GM21717 (cell line): ENCODE measurements at regions not wholly inside any gene's neighbourhood (a gene's known extent, or its start where the extent isn't known, plus 50 kb on each side); places are given as distances from the start of the nearest gene placed in this dataset.

ENCODE experiments used
- ATAC-seq: cut with Tn5 transposase; IDR thresholded peaks from one replicate; pipeline ENCODE4 v1.9.1; 2021; ENCODE audit warnings: mild to moderate bottlenecking, moderate library complexity; ENCODE audit not compliant: unreplicated experiment

- ATAC-seq, result no peak
Observed at GRCh38 chr6:45742591-45742990, 273.1 kb downstream of the CLIC5 start.

- ATAC-seq, result peak; percentile 69
Observed at GRCh38 chr6:45741437-45742171, 274.1 kb downstream of the CLIC5 start.

GRCh38 chr6:45739058-45739457, 276.6 kb downstream of the CLIC5 start:
- no peak for ATAC-seq

DNA sequence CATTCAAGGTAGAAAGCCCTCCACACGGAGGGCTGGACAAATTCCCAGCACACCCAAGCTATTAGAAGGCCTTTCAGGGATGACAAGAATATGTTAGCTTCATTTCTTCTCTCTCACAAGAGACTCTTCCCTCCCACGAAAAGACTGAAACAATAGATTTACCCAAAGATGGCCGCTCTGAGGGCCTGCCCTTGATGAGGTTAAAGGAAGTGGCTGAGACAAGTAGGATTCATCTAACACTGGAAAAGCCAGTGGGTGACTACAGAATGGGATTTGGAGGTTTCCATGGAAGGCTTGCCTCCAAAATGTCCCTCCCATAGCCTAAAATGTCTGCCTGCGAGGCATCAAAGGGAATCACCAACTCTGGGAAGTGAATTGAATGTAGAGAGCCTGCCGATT, 277.6 kb downstream of the CLIC5 start:
- no peak for ATAC-seq

DNA sequence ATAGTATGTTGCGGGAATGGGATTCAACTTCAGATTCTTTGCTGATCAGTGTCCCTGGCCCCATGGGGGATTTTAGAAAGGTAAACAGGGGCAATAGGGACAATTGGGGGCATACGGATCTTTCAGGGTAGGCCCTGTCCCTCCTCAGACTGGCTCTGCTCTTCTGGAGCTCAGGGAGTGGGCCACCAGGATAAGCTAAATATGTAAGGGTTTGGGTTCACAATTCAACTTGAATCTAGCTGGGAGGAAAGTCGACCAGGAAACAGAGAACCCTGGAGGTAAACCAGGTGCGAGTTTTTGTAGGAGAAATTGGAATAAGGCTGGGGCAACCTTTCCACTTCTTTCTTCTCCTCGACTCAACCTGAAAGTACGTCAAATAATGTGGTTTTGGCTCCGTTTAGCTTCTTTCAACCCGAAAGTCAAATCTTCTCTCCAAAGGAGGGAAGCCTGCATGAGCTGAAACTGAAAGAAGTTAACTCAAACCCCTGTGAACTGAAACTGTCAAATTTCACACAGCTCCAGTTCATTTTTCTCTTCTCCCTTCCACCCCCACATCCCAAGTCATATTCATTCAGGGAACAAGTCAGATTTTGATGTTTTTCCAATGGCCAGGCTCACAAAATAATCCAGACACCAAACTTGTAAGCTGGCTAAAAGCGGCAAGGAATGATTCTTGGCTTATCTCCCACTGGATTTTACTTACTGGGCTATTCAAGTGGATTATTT, 278.2 kb downstream of the CLIC5 start:
- ATAC-seq, result peak; percentile 76

DNA sequence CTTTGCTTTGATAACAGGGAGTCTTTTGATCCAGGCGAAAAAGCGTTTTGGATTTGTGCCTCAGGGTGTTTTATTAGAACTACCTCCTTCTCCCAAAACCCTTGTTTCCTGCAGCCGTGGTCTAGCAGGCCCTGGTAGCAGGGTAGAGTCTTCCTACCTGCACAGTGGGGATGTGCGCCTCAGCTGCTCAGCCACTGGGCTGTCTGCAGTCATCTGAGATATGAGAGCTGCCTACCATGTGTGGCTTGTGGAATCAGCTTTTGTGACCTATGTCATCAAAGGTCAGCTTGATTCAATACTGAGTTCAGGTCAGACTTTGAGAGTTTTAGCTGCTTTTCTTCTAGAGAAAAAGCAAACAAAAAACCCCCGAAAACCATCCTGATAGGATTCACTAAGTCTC, 279.5 kb downstream of the CLIC5 start:
- no peak for ATAC-seq

DNA sequence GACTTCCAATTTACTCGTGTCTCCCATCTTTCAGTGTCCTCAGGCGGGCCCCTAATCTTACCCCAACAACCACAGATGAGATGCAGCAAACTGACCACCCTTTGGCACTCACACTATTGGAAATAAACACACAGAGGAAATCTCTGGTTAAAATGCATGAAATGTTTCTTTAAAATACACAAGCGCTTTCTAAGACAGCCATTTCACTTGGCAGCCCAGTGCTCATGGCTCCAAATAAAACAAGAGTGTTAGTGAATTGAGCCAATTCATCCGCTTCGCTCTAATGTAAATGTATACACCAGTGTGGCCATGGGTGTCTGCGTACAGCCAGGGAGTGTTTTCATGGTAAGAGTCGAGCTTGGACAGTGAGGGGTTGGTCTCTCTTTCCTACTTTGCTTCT, 282.9 kb downstream of the CLIC5 start:
- ATAC-seq, result no peak

DNA sequence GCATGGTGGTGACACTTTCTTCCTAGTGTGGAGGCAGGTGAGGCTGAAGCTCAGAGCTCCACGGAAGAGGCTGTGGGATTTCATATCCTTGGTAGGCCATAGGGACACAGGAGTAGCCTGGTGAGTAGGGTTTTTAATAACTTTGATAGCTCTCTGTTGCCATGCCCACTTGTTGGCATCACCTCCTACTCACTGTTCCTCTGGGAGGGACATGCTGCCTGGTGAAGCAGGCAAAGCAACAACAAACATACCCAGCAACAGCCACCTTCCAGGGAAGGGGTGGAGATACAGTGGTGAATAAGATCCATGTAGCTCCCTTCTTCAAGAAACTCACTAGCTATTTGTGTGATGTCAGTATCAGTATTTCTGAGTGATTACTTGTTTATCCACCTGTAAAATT, 285.4 kb downstream of the CLIC5 start:
- ATAC-seq, result no peak

GRCh38 chr6:45728674-45729073, 287.0 kb downstream of the CLIC5 start:
- ATAC-seq, result no peak

GRCh38 chr6:45727819-45728449, 287.7 kb downstream of the CLIC5 start:
- ATAC-seq, result no peak

GRCh38 chr6:45727228-45727627, 288.4 kb downstream of the CLIC5 start:
- ATAC-seq, result no peak

- ATAC-seq, result no peak
Observed at GRCh38 chr6:45726444-45726843, 289.2 kb downstream of the CLIC5 start.

- no peak for ATAC-seq
Observed at GRCh38 chr6:45724511-45724910, 291.1 kb downstream of the CLIC5 start.

DNA sequence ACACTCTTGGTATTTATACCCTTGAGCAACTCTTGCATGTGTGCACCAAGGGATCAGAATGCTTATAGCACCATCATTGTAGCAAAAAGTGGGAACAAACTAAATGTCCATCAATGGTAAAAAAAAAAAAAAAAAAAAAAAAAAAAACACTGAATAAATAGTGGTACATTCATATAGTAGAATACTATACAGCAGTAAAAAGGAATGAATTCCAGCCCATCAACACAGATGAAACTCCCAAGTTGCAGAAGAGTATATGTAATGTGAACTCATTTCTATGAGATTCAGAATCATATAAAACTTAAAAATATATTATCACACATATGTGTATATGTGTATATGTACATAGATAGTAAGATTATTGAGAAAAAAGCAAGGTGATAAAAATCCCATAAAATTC, 291.6 kb downstream of the CLIC5 start:
- no peak for ATAC-seq

DNA sequence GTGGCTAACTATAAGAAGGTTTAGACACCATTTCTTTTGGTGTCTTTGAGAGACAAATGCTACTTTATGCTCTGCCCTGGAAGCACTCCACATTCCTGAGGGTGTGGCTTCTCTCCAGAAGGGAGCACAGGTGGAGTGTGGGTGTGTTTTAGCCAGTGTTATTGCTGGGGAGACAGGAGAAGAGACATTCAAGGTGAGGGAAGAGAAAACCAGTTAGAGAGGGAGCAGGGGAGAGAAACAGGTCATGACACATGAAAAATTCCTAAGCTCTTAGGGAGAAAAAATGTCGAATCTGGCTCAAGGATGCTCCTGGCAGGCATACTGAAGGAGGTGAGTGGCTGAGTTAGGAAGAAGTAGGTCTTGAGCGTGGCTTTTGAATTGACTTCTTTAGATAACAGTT, 292.8 kb downstream of the CLIC5 start:
- no peak for ATAC-seq

- ATAC-seq, result no peak
Observed at GRCh38 chr6:45721665-45722064, 294.0 kb downstream of the CLIC5 start.

DNA sequence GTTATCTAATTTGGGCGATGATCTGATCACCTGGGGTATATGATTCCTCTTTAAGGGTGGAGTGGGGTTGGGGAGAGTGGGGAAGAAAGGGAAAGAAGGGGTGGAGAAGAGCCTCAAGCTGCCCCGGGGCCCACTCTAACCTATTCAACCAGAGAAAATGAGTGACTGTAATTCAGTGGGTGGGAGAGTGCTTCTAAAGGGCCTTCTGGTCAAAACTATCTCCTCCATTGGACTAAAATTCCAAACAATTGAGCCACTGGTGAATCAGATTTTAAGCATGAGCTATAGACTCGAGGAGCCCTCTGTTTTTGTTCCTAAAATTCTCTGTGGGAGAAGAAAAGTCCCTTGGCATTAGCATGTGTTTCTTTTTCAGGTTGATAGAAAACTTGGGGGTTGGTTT, 296.8 kb downstream of the CLIC5 start:
- no peak for ATAC-seq

DNA sequence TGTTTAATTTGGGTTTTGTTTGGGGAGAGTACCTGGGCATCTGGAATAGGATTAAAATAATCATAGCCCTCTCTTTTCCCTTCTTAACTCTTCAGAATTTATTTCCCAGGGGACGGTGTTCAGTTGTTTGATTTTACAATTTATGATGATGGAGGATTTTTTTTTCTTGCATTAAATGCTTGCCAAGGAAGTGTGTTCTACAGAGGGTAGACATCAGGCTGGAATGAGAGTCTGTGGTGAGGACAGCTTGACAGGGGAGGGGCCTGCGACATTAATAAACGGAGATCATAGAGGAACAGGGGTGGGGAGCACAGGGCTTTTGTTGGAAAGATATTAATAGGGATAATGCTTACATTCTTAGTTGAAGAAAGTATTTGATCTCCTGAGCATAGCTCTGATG, 297.5 kb downstream of the CLIC5 start:
- ATAC-seq, result no peak

DNA sequence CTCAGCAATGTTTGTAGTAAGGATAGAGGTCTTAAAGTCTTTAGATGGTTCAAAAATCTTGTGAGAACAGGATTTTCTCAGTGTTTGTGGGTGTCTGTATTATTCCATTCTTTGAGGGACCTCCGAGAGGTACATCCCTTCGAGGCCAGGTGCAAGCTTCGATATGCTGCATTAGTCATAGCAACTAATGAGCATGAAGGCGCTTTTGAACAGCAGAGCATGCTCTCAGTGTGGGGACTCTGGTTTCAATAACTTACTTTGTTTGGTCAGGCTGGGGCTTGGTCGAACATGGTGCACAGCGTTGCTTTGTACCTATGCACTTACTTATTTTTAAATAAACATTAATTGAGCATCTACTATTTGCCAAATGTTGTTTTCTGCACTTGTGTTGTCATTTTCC, 297.9 kb downstream of the CLIC5 start:
- no peak for ATAC-seq

DNA sequence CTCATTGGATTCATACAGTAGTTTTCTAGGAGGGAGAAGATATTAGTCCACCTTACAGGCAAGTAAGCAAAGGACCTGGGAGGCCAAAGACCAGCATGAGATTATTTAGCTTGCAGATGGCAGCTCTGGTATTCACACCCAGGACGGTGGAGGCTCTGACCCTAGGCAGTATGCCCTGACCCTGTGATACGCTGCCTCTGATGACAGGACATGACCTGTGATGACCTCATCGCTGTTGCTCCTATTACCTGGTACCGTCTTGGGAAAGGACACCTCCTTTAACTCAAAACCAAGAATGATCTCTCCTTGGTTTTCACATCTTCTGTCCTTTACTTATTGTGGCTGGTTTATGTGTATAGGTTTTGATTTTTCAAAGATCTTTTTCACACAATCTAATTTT, 298.6 kb downstream of the CLIC5 start:
- ATAC-seq, result no peak

GRCh38 chr6:45715508-45715803, 300.2 kb downstream of the CLIC5 start:
- ATAC-seq, result no peak

GRCh38 chr6:45714741-45715507, 300.7 kb downstream of the CLIC5 start:
- ATAC-seq, result no peak
